22Rv1 (cell line): ENCODE measurements at regions not wholly inside any gene's neighbourhood (a gene's known extent, or its start where the extent isn't known, plus 50 kb on each side); places are given as distances from the start of the nearest gene placed in this dataset.
"Not testable (repeated sequence)": the region's sequence is repeated elsewhere in the genome, so short reads cannot be mapped to it uniquely, and the experiment has no call there.

Experiments
- H3K27ac ChIP-seq: fragments of 450-650 bp; 2 replicates; pipeline ENCODE4 v1.5.1; 2017
- ZFX ChIP-seq: fragments of 450-650 bp; IDR thresholded peaks from 2 replicates; pipeline ENCODE4 v1.6.1; 2017; ENCODE audit warnings: antibody characterized with exemption, borderline replicate concordance
- TF ChIP-seq, protein P1 (sequence below): fragments of 450-650 bp; IDR thresholded peaks from 2 replicates; pipeline ENCODE4 v1.5.1; 2017; ENCODE audit warnings: mild to moderate bottlenecking

DNA sequence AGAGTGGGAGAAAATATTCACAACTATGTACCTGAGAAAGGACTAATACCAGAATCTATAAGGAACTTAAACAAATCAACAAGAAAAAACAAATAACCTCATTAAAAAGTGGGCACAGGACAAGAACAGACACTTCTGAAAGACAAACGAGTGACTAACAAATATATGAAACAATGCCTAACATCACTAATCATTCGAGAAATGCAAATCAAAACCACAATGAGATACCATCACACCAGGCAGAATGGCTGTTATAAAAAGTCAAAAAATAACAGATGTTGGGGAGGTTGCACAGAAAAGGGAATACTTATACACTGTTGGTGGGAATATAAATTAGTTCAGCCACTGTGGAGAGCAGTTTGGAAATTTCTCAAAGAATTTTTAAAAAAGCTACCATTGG lies 83.5 kb upstream of the WSCD1 start:
- H3K27ac ChIP-seq: no peak overlapping the region

DNA sequence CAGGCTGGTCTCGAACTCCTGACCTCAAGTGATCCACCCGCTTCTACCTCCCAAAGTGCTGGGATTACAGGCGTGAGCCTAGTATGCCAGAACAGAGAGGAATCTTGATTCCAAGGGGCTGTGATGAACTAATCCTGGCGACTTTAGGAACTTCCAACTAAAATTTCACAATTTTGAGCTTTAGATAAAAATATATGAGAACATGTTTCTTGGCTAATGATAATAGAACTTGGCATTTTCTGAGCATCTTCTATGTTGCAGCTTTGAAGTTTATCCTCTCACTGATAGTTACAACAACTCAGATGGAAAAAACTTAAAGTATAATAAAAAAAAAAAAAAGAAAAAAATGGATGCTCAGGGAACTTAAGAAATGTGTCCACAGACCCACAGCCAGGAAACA lies 69.8 kb upstream of the WSCD1 start:
- TF ChIP-seq ZFX: no peak
- TF ChIP-seq, protein P1, sequence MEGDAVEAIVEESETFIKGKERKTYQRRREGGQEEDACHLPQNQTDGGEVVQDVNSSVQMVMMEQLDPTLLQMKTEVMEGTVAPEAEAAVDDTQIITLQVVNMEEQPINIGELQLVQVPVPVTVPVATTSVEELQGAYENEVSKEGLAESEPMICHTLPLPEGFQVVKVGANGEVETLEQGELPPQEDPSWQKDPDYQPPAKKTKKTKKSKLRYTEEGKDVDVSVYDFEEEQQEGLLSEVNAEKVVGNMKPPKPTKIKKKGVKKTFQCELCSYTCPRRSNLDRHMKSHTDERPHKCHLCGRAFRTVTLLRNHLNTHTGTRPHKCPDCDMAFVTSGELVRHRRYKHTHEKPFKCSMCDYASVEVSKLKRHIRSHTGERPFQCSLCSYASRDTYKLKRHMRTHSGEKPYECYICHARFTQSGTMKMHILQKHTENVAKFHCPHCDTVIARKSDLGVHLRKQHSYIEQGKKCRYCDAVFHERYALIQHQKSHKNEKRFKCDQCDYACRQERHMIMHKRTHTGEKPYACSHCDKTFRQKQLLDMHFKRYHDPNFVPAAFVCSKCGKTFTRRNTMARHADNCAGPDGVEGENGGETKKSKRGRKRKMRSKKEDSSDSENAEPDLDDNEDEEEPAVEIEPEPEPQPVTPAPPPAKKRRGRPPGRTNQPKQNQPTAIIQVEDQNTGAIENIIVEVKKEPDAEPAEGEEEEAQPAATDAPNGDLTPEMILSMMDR: no peak
- H3K27ac ChIP-seq: no peak overlapping the region

More for the DNA sequence above, 83.5 kb upstream of the WSCD1 start:
- no peak for TF ChIP-seq ZFX
- TF ChIP-seq, protein P1: no peak

DNA sequence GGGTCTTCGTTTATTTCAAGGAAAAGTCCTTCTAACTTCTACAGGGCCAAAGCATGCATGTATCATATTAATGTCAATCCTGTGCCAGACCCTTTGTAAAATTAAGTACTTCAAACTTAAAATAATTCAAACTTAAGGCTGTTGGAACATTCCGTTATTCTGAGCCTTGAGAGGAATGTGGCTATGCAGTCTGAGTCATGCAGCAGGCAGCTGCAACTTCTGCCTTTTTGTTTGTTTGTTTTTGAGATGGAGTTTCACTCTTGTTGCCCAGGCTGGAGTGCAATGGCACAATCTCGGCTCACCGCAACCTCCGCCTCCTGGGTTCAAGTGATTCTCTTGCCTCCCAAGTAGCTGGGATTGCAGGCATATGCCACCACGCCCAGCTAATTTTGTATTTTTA lies 67.0 kb upstream of the WSCD1 start:
- not testable (repeated sequence) for H3K27ac ChIP-seq

DNA sequence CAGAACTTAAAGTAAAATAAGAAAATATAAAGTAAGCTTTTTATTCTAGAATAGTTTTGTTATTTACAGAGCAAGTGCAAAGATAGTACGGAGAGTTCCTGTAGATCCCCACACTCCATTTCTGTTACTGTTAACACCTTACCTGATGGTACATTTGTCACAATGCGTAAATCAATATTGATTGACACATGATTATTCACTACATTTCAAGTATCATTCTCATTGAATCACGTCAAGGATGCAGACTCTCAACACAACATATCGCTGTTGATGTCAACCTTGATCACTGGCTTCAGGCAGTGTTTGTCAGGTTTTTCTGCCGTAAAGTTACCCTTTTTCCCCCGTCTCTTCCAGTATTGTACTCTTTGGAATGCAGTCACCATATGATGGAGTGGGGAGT lies 64.2 kb upstream of the WSCD1 start:
- TF ChIP-seq, protein P1: no peak
- no peak for TF ChIP-seq ZFX
- H3K27ac ChIP-seq: no peak overlapping the region

DNA sequence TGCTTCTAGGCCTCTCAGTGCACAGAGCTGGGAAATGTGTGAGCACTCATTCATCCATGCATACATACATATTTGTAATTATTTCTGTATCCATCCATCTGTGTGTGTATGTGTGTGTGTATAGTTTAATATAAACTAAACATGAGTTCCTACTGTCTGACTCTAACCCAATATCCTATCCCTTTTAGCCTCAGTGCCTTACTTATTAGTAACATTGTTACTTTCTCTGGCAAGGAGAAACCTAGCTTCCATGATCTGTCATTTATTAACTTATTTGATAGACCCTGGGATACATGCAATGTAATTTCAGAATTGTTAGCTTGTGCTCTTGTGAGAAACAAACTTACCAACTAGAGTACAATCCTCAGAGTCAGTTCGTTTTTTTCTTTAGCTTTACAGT lies 59.0 kb upstream of the WSCD1 start:
- no peak overlapping the region for H3K27ac ChIP-seq
- TF ChIP-seq ZFX: no peak
- TF ChIP-seq, protein P1: no peak

DNA sequence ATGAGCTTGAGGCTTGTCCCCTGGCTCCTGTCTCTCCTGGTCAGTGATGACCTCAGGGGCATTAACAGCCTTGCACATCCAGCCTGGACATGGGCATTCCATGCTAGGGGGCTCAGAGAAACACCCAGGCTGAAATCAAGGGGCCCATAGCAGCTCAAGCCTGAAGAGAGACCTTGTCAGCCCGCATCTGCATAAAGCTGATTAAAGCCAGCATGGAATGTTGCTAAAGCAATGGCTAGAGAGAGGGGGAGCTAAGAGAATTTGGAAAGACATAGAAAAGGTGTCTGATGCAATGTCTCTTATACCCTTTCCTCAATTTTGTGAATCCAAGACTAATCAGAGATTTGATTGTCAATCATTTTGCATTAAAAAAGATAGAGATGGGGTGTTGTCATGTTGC lies 51.4 kb upstream of the WSCD1 start:
- no peak for TF ChIP-seq ZFX
- TF ChIP-seq, protein P1: no peak
- H3K27ac ChIP-seq: no peak overlapping the region

DNA sequence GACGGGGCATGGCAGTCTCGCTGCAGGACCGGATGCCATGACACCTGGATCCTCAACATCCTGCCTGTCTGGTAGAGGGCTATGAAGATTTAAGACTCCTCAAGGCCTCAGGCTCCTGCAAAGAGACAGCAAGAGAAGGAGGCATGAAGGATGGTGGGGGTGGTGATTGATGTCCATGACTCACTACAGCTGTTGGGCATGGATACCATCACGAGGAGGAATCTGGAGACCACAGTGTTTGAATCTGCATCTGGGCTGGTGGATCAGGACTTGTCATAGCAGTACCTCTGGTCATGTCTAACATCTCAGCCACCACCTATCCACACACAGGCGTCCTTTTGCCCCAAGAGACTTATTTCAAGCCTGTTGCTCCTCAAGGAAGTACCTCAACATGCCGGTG lies 50.2 kb upstream of the WSCD1 start:
- no peak overlapping the region for H3K27ac ChIP-seq
- TF ChIP-seq ZFX: no peak
- TF ChIP-seq, protein P1: no peak

DNA sequence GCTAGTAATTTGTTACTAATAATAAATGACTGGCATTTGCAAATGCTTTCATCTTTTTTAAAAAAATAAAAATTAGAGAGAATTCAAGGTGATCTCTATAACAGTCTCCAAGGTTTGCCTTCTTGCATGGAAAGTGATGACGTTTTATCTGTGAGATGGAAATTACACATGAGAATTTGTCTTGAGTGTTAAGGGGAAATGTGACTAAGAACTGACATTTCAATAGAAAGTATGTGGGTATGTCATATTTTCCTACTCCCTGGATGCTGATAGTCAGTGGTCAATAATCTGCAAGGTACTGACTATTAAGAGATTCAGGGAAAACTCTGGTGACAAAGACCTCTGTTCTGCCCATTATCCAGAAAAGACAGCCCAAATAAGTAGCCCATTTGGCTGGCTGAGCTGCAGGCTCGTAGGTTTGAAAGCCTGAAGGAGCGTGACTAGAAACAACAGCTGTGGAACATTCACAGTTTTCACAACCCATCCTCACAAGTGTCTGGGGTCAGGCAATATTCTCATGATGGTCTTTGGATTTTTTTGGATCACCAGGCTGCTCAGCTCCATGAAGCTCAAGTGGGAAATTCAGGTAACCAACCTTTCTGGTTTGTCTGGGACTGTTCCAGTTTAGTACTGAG lies 49.7 kb upstream of the WSCD1 start:
- TF ChIP-seq ZFX: no peak
- TF ChIP-seq, protein P1: no peak
- H3K27ac ChIP-seq: no peak overlapping the region
